KOPT-K1 (cell line): ENCODE measurements at regions not wholly inside any gene's neighbourhood (a gene's known extent, or its start where the extent isn't known, plus 50 kb on each side); places are given as distances from the start of the nearest gene placed in this dataset.

Experiments used
- H3K27ac ChIP-seq: fragments of 200-600 bp; sonication (generic); 2 replicates; pipeline ENCODE4 v1.5.1; 2016; ENCODE audit warnings: antibody characterized with exemption, mild to moderate bottlenecking, low read depth, low read length; ENCODE audit not compliant: poor library complexity, severe bottlenecking
- H3K36me3 ChIP-seq: fragments of 200-600 bp; sonication (generic); 2 replicates; pipeline ENCODE4 v1.5.1; 2017; ENCODE audit warnings: antibody characterized with exemption, mild to moderate bottlenecking, low read length, moderate library complexity; ENCODE audit not compliant: insufficient read depth
- H3K9me3 ChIP-seq: fragments of 200-600 bp; sonication (generic); 2 replicates; pipeline ENCODE4 v1.5.1; 2017; ENCODE audit warnings: antibody characterized with exemption, low read length, mild to moderate bottlenecking; ENCODE audit not compliant: insufficient read depth, poor library complexity, severe bottlenecking

DNA sequence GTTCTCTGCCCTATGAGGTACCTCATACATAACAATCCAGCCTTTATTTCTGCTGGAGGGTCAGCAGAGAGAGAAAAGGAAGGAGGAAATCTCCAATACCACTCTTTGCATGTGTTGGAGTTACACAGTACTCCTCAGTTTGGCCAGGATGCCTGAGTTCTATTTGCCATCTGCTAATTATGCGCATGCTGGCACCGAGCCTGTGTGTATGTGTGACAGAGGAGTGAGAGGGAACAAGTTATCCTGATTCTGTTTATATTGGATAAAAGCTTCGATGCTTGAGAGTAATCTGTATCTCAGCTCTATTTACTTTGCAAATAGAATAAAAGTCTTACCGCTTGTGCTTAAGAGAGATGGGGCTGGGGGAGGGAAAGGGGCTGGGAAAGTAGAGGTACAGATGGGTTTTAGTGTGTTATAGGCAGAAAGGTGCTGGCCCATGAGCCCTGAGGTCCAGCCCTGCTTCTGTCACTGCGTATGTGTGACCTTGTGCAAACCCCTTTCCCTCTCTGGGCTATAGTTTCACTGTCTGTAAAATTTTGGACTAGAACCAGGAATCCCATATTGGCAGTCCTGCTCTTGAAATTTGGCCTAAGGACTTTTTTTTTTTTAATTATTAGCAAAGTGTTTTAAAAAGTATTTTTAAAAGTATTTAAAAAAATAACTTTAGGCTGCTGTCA lies 54.5 kb upstream of the PLXNA2 start:
- no peaks in the 10 kb centered on the region for H3K9me3 ChIP-seq
- H3K36me3 ChIP-seq, result no peaks in the 10 kb centered on the region
- H3K27ac ChIP-seq, result no peak overlapping the region

DNA sequence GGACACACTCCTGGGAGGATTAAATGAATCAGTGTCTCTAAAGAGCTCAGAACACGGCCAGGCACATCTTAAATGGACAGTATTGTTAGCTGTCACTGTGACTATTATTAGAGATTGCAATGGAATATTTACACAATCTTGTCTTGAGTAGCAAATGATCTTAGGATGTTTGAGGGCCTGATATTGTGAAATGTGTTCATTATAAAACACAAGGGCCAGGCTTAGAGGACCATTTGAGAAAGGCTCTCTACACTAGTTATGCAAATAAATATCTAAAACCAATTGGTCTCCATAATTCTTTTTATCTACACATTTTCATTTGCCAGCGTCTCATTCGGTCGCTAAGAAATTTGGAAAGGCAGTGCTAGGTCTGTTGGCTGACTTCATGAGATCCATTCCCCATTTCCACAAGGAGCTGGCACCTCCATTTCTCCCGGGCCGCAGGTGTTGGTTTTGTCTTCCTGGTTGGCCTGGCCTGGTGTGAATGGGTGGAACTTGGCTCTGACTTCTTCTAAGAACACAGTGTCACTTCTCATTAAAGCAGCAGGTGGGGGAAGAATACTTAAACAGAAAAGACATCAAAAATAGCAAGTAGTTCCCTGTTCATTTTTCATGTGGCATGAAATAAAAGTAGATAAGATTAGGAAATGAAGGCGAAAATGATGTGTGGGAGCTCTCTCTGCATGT lies 56.0 kb upstream of the PLXNA2 start:
- Histone ChIP-seq H3K36me3 (no peaks in the 10 kb centered on the region), H3K9me3 (no peaks in the 10 kb centered on the region), H3K27ac (no peak overlapping the region)

- Histone ChIP-seq H3K27ac (no peak overlapping the region), H3K36me3 (no peaks in the 10 kb centered on the region), H3K9me3 (no peaks in the 10 kb centered on the region)
Observed at GRCh38 chr1:208302699-208303238, 58.6 kb upstream of the PLXNA2 start.

DNA sequence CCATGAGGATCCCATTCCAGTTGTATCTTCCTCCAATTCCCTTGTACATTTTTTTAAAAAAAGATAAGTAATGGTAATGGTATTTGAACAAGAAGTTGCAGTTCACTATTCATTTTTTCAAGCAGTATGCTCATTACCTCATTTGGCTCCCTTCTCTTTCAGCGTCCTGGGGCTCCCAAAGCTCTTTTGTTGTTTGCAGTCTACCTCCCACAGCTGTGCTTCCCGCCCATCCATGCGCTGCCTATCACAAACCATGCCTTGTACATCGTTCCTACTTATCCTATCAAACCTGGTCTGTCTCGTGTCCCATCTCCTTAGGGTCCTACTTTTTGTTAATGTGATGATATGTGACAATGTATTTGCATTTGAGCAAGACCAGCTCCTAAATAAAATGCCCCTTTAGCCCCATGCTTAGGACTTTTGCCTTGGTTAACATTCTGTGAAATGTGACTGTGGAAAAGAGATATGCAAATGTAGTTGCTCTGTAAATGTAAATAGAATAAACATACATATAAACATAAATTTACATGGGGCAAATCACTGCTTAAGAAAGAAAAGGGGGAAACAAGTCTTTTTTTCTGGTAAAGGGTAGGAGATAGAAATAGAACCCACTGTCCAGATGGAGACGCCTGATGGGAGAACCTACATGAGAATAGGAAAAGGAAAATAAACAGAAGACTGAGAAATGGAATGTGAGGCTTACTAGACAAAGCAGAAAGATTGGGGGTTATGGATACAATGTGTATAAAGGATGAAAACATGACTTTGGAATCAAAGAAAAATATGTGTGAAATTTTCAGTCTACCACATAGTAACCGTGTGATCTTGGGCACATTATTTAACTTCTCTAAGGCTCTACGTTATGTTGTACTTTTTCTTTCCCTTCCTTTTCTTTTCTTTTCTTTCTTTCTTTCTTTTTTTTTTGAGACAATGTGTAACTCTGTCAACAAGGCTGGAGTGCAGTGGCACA lies 59.8 kb upstream of the PLXNA2 start:
- Histone ChIP-seq H3K27ac (no peak overlapping the region), H3K9me3 (no peaks in the 10 kb centered on the region)

DNA sequence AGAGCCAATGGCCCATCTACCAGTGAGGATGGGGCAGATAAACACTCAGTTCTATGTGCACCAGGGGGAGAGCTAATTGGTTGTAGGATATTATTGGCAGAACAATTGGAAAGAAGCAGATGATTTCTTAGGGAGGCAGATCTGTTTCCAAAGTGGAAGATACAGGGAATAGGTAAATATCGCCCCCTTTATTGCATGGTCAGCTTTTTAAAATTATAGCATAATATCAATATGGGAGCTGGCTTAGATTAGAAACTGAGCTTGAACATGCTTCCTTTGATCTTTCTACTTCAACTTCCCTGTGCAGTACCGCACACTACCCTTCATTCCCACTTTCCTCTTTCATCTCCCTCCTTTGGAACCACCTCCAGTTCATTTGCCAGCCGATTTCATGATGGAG lies 64.0 kb upstream of the PLXNA2 start:
- Histone ChIP-seq H3K9me3 (no peaks in the 10 kb centered on the region), H3K27ac (no peak overlapping the region), H3K36me3 (no peaks in the 10 kb centered on the region)

More for the DNA sequence above, 59.8 kb upstream of the PLXNA2 start:
- no peaks in the 10 kb centered on the region for H3K36me3 ChIP-seq

GRCh38 chr1:208309771-208310170 lies 65.6 kb upstream of the PLXNA2 start:
- no peak overlapping the region for H3K27ac ChIP-seq
- no peaks in the 10 kb centered on the region for H3K9me3 ChIP-seq
- no peaks in the 10 kb centered on the region for H3K36me3 ChIP-seq

DNA sequence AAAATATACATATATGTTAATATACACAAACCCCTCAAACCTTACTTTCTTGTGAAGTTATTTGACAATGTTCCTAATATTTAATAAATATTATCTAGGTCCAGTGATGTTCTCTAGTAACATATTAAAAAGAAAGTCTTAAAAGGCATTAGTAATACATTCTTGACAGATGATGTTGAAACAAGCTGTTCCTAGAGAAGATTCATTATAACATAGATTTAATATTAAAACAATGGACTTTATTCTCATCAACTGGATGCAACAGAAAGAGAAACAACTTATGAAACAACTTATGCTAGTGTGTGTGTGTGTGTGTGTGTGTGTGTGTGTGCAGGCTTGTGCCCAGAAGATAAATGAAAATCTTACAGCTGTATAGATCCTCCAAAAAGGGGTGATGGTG lies 68.5 kb upstream of the PLXNA2 start:
- Histone ChIP-seq H3K9me3 (no peaks in the 10 kb centered on the region), H3K27ac (no peak overlapping the region), H3K36me3 (no peaks in the 10 kb centered on the region)

DNA sequence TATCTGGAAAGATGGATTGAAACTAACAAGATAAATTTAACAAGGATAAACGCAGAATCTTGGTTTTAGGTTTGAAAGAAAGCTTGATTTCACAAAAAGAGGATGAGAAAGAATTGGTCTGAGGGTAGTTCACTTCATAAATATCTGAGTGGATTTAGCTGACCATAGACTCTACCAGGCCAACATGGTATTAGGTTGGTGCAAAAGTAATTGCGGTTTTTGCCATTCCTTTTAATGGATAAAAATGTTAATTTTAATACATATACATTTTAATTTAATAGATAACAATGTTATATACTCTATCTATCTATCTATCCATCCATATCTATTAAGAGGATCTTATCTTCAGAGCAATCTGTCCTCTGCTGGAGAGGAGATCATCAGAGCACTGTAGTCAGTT lies 70.2 kb upstream of the PLXNA2 start:
- Histone ChIP-seq H3K36me3 (no peaks in the 10 kb centered on the region), H3K27ac (no peak overlapping the region), H3K9me3 (no peaks in the 10 kb centered on the region)

- Histone ChIP-seq H3K9me3 (no peaks in the 10 kb centered on the region), H3K27ac (no peak overlapping the region), H3K36me3 (no peaks in the 10 kb centered on the region)
Observed at GRCh38 chr1:208318150-208318734, 74.1 kb upstream of the PLXNA2 start.

DNA sequence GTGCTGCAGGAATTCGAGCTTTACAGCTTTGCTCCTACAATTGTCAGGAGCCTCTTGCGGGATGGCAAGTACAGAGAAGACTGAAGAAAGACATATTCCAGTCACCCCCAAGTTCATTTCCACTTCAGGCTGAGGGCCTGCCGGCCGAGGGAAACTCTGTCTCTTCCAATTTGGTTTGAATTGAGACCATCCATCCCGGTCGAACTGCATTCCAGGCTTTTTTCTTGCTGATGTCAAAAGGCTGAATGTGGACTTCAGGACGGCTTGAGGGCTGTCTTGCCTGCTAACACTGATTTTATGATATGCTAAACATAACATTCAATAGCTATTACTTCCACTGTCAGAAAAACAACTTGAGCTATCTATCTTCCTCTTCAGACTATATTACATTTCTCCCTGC lies 79.8 kb upstream of the PLXNA2 start:
- H3K36me3 ChIP-seq, result no peaks in the 10 kb centered on the region
- H3K27ac ChIP-seq, result no peak overlapping the region
- H3K9me3 ChIP-seq, result no peaks in the 10 kb centered on the region

DNA sequence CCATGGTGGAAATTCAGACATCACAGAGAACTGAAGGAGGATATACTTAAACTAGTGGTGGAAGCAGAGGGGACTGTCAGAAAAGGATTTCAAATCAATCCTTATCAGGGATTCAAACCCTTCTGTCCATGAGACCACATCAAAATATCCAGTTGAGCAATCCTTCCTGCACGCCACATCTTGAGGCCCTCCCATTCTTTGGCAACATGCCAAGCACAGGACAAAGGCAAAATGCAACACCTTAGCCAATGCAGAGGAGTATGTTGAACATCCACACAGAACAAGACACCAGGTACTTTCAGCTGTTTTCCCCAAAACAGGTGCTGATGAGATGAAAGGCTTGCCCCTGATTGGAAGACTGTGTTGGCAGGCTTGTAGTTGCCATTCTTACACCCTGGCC lies 81.8 kb upstream of the PLXNA2 start:
- Histone ChIP-seq H3K9me3 (no peaks in the 10 kb centered on the region), H3K27ac (no peak overlapping the region), H3K36me3 (no peaks in the 10 kb centered on the region)

GRCh38 chr1:208329300-208329699 lies 85.1 kb upstream of the PLXNA2 start:
- H3K9me3 ChIP-seq, result no peaks in the 10 kb centered on the region
- H3K36me3 ChIP-seq, result no peaks in the 10 kb centered on the region
- no peak overlapping the region for H3K27ac ChIP-seq

DNA sequence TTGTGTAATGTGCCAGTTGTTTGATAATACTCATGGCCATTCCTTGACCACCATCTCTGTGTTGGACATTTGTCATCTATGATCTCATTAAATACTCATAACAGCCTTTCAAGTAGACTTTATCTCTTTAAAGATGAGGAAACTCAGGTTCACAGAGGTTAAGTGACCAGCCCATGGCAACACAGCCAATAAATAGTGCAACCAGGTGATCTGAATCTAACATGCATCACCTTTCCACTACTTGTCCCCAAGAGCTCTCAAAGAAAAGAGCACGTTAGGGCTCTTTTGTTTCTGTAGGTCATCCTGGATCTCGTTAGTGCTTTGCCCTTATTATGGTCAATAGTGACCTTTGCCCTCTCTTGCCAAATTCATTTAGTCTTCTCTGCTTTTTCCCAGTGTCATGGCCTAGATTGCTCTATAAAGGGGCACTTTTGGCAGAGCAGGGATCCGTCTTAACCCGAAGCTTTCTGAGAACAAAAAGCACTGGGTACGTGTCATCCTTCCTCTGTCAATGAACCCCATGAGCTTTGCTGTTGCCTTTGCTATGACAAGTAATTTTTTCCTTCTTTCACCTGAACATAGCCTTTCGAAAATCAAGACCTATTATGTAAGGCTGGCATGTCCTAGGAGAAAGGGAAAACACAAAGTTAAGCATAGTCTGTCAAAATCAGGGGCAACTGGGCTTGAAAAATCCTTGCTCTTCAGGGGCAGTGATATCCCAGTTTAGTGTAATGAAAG lies 88.0 kb upstream of the PLXNA2 start:
- H3K27ac ChIP-seq, result no peak overlapping the region

DNA sequence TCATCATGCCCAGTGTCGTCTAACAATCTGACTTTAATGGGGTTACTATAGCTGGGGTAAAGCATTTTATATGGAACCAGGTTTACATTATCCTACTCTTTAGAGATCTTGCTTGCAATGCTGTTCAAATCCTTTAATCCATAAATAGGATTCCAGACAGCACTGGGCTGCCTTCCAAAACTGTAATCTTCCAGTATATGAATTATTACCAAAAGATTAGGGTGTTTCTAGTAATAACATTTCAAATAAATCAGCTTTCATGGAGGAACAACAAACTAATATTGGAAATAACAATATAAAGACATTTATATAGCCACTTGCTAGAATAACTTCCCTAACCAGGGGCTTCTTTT lies 88.6 kb upstream of the PLXNA2 start:
- Histone ChIP-seq H3K9me3 (no peaks in the 10 kb centered on the region), H3K27ac (no peak overlapping the region), H3K36me3 (no peaks in the 10 kb centered on the region)

More for the DNA sequence above, 88.0 kb upstream of the PLXNA2 start:
- Histone ChIP-seq H3K36me3 (no peaks in the 10 kb centered on the region), H3K9me3 (no peaks in the 10 kb centered on the region)
